Neural crest cell (in vitro differentiated cells): ENCODE measurements at regions not wholly inside any gene's neighbourhood (a gene's known extent, or its start where the extent isn't known, plus 50 kb on each side); places are given as distances from the start of the nearest gene placed in this dataset.

Experiments
- DNase-seq: peaks from one replicate; pipeline ENCODE4 v3.0.0; 2021; ENCODE audit warnings: low read depth, mixed read lengths, low spot score
- H3K27ac Mint-ChIP-seq: one replicate; pipeline ENCODE4 v1.8.0; 2021; ENCODE audit warnings: mild to moderate bottlenecking, mixed read lengths; ENCODE audit not compliant: unreplicated experiment
- H3K27me3 Mint-ChIP-seq: 2 replicates; pipeline ENCODE4 v1.8.0; 2021; ENCODE audit warnings: low read depth, mild to moderate bottlenecking, mixed read lengths
- H3K36me3 Mint-ChIP-seq: 2 replicates; pipeline ENCODE4 v1.8.0; 2021; ENCODE audit warnings: low read depth, mild to moderate bottlenecking, mixed read lengths
- H3K4me1 Mint-ChIP-seq: 2 replicates; pipeline ENCODE4 v1.8.0; 2021; ENCODE audit warnings: mixed read lengths
- H3K4me3 Mint-ChIP-seq: one replicate; pipeline ENCODE4 v1.8.0; 2021; ENCODE audit warnings: mild to moderate bottlenecking, mixed read lengths
- H3K9me3 Mint-ChIP-seq: 2 replicates; pipeline ENCODE4 v1.8.0; 2021; ENCODE audit warnings: mixed read lengths
- CTCF ChIP-seq: fragments of 200-600 bp; sonication (generic); conservative IDR thresholded peaks from 2 replicates; pipeline ENCODE4 v1.5.0; 2021; ENCODE audit warnings: antibody characterized with exemption, mild to moderate bottlenecking

GRCh38 chr6:104325341-104326172 lies 534.2 kb downstream of the HACE1 start:
- H3K36me3 Mint-ChIP-seq: no peaks in the 10 kb centered on the region
- no peaks in the 10 kb centered on the region for H3K4me1 Mint-ChIP-seq
- no peak overlapping the region for H3K27ac Mint-ChIP-seq
- peak; percentile 23 for DNase-seq
- H3K9me3 Mint-ChIP-seq: no peaks in the 10 kb centered on the region
- TF ChIP-seq CTCF: peak; percentile 86
- no peaks in the 10 kb centered on the region for H3K27me3 Mint-ChIP-seq
- H3K4me3 Mint-ChIP-seq: no peak overlapping the region

GRCh38 chr6:104324301-104324700 lies 535.4 kb downstream of the HACE1 start:
- Mint-ChIP-seq H3K36me3 (no peaks in the 10 kb centered on the region), H3K27me3 (no peaks in the 10 kb centered on the region), H3K4me1 (no peaks in the 10 kb centered on the region), H3K4me3 (no peak overlapping the region), H3K9me3 (no peaks in the 10 kb centered on the region), H3K27ac (no peak overlapping the region)
- no peak for TF ChIP-seq CTCF
- DNase-seq: no peak

GRCh38 chr6:104322841-104323240 lies 536.9 kb downstream of the HACE1 start:
- no peak overlapping the region for H3K4me3 Mint-ChIP-seq
- H3K36me3 Mint-ChIP-seq: no peaks in the 10 kb centered on the region
- DNase-seq: no peak
- no peak overlapping the region for H3K27ac Mint-ChIP-seq
- no peaks in the 10 kb centered on the region for H3K9me3 Mint-ChIP-seq
- H3K4me1 Mint-ChIP-seq: no peaks in the 10 kb centered on the region
- TF ChIP-seq CTCF: no peak
- H3K27me3 Mint-ChIP-seq: no peaks in the 10 kb centered on the region

- Mint-ChIP-seq H3K9me3 (no peaks in the 10 kb centered on the region), H3K36me3 (no peaks in the 10 kb centered on the region), H3K4me3 (no peak overlapping the region), H3K4me1 (no peaks in the 10 kb centered on the region), H3K27me3 (no peaks in the 10 kb centered on the region), H3K27ac (no peak overlapping the region)
- no peak for TF ChIP-seq CTCF
- DNase-seq: no peak
Measured at GRCh38 chr6:104321301-104321700, 538.4 kb downstream of the HACE1 start.

GRCh38 chr6:104320896-104321295 lies 538.8 kb downstream of the HACE1 start:
- no peak for TF ChIP-seq CTCF
- no peaks in the 10 kb centered on the region for H3K36me3 Mint-ChIP-seq
- no peaks in the 10 kb centered on the region for H3K4me1 Mint-ChIP-seq
- no peak overlapping the region for H3K27ac Mint-ChIP-seq
- no peaks in the 10 kb centered on the region for H3K27me3 Mint-ChIP-seq
- no peak overlapping the region for H3K4me3 Mint-ChIP-seq
- no peaks in the 10 kb centered on the region for H3K9me3 Mint-ChIP-seq
- DNase-seq: no peak
